Upper lobe of right lung (tissue), 1 donor: ENCODE measurements at regions not wholly inside any gene's neighbourhood (a gene's known extent, or its start where the extent isn't known, plus 50 kb on each side); places are given as distances from the start of the nearest gene placed in this dataset.

Source experiments
- ATAC-seq: fragments of 200-7000 bp; cut with Tn5 transposase; one replicate; pipeline ENCODE4 v1.9.1; 2020; ENCODE audit warnings: mild to moderate bottlenecking, moderate library complexity
- DNase-seq: peaks from one replicate; pipeline ENCODE4 v3.0.0-alpha.2; 2020
- H3K27ac ChIP-seq: fragments of 200-600 bp; one replicate; pipeline ENCODE4 v1.8.0; 2022
- H3K27me3 ChIP-seq: fragments of 200-600 bp; one replicate; pipeline ENCODE4 v1.8.0; 2022; ENCODE audit warnings: mild to moderate bottlenecking
- H3K36me3 ChIP-seq: fragments of 200-600 bp; one replicate; pipeline ENCODE4 v1.8.0; 2022
- H3K4me1 ChIP-seq: fragments of 200-600 bp; one replicate; pipeline ENCODE4 v1.8.0; 2022
- H3K4me3 ChIP-seq: fragments of 200-600 bp; one replicate; pipeline ENCODE4 v1.8.0; 2022; ENCODE audit warnings: mild to moderate bottlenecking
- H3K9me3 ChIP-seq: fragments of 200-600 bp; one replicate; pipeline ENCODE4 v1.8.0; 2022
- CTCF ChIP-seq: fragments of 200-600 bp; IDR thresholded peaks from one replicate; pipeline ENCODE4 v1.8.0; 2022; ENCODE audit warnings: antibody characterized with exemption
- intact Hi-C: fragments of 100-400 bp; cut with DNase I; formaldehyde crosslinking; loops from one replicate; pipeline ENCODE4 v1.11.0; 2022
- donor health status: DM: no; HTN: yes; CAD: no; lungs with severe emphysema.

- intact Hi-C loops = no loop called here
- no peaks in the 10 kb centered on the region for H3K4me1 ChIP-seq
- no peaks in the 10 kb centered on the region for H3K27me3 ChIP-seq
- H3K36me3 ChIP-seq = no peaks in the 10 kb centered on the region
- TF ChIP-seq CTCF = no peak
- no peak for ATAC-seq
- no peaks in the 10 kb centered on the region for H3K9me3 ChIP-seq
- no peak overlapping the region for H3K27ac ChIP-seq
- no peak overlapping the region for H3K4me3 ChIP-seq
- no peak for DNase-seq
Observed at GRCh38 chr6:142011156-142011555, 121.6 kb upstream of the GJE1 start.

DNA sequence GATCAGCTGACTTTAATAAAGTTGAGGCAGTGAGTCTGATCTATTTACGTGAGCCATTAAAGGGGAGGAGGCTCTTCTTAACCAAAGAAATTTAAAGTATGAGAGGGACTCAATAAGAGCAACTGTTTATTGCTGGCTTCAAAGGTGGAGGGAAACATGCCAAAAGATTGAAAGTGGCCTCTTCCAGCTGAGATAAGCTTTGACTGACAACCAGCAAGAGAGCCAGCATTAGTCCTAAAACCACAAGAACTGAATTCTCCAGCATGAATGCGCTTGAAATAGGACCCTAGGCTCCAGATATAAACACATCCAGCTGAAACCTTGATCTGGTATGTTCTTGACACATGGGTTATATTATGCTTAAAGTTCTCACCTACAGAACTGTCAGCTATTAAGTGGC is 123.1 kb upstream of the GJE1 start:
- no peak overlapping the region for H3K4me3 ChIP-seq
- H3K9me3 ChIP-seq = no peaks in the 10 kb centered on the region
- ATAC-seq = no peak
- no peak for DNase-seq
- no peak overlapping the region for H3K27ac ChIP-seq
- intact Hi-C loops = no loop called here
- no peak for TF ChIP-seq CTCF
- no peaks in the 10 kb centered on the region for H3K4me1 ChIP-seq
- no peaks in the 10 kb centered on the region for H3K36me3 ChIP-seq
- no peaks in the 10 kb centered on the region for H3K27me3 ChIP-seq

- DNase-seq (no peak), ATAC-seq (no peak)
- Histone ChIP-seq H3K36me3 (no peaks in the 10 kb centered on the region), H3K9me3 (no peaks in the 10 kb centered on the region), H3K27me3 (no peaks in the 10 kb centered on the region), H3K27ac (no peak overlapping the region), H3K4me1 (no peaks in the 10 kb centered on the region), H3K4me3 (no peak overlapping the region)
- intact Hi-C loops = no loop called here
- no peak for TF ChIP-seq CTCF
Observed at GRCh38 chr6:142008781-142009180, 123.9 kb upstream of the GJE1 start.

DNA sequence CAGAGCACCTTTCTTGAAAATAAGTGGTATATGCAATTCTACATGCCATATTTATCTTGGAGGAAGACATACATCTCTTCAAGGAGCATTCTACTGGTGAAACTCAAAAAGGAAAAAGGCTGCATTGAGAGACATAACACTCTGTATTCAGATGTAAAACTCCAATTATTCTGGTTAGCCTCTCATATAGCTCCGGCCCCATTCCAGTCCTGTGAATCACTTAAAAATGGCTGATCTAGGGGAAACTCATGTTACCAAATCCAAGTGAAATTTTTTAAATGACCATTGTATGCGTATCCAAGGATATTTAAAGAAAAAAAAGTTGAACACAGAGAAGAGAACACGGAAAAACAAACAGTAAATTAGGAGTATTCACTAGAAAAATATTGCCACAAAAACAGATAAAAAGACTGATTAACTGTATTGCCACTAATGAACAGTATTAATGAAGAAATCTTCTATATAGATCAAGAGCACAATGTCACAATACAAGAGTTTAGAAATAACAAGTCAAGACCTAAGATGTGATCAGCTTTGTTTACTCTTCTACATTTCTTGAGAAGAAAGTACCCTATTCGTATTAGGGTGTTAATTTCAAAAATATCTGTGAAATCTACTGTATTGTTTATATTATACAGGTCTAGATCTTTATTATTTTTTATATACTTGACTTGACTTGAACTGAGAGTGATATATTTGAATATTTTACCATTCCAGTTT is 124.5 kb upstream of the GJE1 start:
- no peak for ATAC-seq
- H3K36me3 ChIP-seq = no peaks in the 10 kb centered on the region
- H3K27ac ChIP-seq = no peak overlapping the region

GRCh38 chr6:142005021-142005420 is 127.7 kb upstream of the GJE1 start:
- no peak for ATAC-seq

More for the DNA sequence above, 124.5 kb upstream of the GJE1 start:
- Histone ChIP-seq H3K4me3 (no peak overlapping the region), H3K27me3 (no peaks in the 10 kb centered on the region), H3K4me1 (no peaks in the 10 kb centered on the region), H3K9me3 (no peaks in the 10 kb centered on the region)
- TF ChIP-seq CTCF = no peak
- intact Hi-C loops = no loop called here
- DNase-seq = no peak

More at GRCh38 chr6:142005021-142005420, 127.7 kb upstream of the GJE1 start:
- no peak overlapping the region for H3K4me3 ChIP-seq
- H3K27me3 ChIP-seq = no peaks in the 10 kb centered on the region
- intact Hi-C loops = no loop called here
- no peak overlapping the region for H3K27ac ChIP-seq
- H3K4me1 ChIP-seq = no peaks in the 10 kb centered on the region
- DNase-seq = no peak
- no peak for TF ChIP-seq CTCF
- H3K9me3 ChIP-seq = no peaks in the 10 kb centered on the region
- H3K36me3 ChIP-seq = no peaks in the 10 kb centered on the region
